Trophoblast cell (in vitro differentiated cells and primary cell): ENCODE measurements at regions not wholly inside any gene's neighbourhood (a gene's known extent, or its start where the extent isn't known, plus 50 kb on each side); places are given as distances from the start of the nearest gene placed in this dataset.

Source experiments
- DNase-seq, 2 donors: peaks; one replicate each; pipeline ENCODE4 v3.0.0-alpha.2; 2016
- H2AFZ ChIP-seq: 2 replicates; pipeline ENCODE4 v1.6.1; 2013; ENCODE audit warnings: low read length, moderate library complexity, mild to moderate bottlenecking; ENCODE audit not compliant: insufficient read depth, poor library complexity
- H2AK5ac ChIP-seq: 2 replicates; pipeline ENCODE4 v1.6.1; 2013; ENCODE audit warnings: mild to moderate bottlenecking, low read length
- H2BK120ac ChIP-seq: 2 replicates; pipeline ENCODE4 v1.6.1; 2013; ENCODE audit warnings: low read length, mild to moderate bottlenecking, moderate library complexity; ENCODE audit not compliant: insufficient read depth, poor library complexity
- H2BK12ac ChIP-seq: 2 replicates; pipeline ENCODE4 v1.6.1; 2013; ENCODE audit warnings: mild to moderate bottlenecking, low read length, moderate library complexity
- H2BK5ac ChIP-seq: 2 replicates; pipeline ENCODE4 v1.6.1; 2013; ENCODE audit warnings: low read length, low read depth, moderate library complexity, mild to moderate bottlenecking; ENCODE audit not compliant: poor library complexity
- H3K14ac ChIP-seq: 2 replicates; pipeline ENCODE4 v1.6.1; 2013; ENCODE audit warnings: mild to moderate bottlenecking, low read length
- H3K18ac ChIP-seq: 2 replicates; pipeline ENCODE4 v1.6.1; 2013; ENCODE audit warnings: mild to moderate bottlenecking, low read length
- H3K23ac ChIP-seq: 2 replicates; pipeline ENCODE4 v1.6.1; 2013; ENCODE audit warnings: low read length
- H3K27ac ChIP-seq: 2 replicates; pipeline ENCODE4 v1.5.1; 2013; ENCODE audit warnings: low read depth, mild to moderate bottlenecking, inconsistent platforms, low read length, moderate library complexity
- H3K27me3 ChIP-seq: 2 replicates; pipeline ENCODE4 v1.6.1; 2013; ENCODE audit warnings: inconsistent platforms, mild to moderate bottlenecking, low read length, moderate library complexity; ENCODE audit not compliant: insufficient read depth
- H3K36me3 ChIP-seq, 2 experiments: 1 replicate in 1 of 2; 2 replicates in 1 of 2; pipeline ENCODE4 v1.6.1; 2013; ENCODE audit warnings: low read length in 2 of 2, mild to moderate bottlenecking in 2 of 2, moderate library complexity in 1 of 2; ENCODE audit not compliant: insufficient read depth in 2 of 2, control insufficient read depth in 1 of 2
- H3K4ac ChIP-seq: 2 replicates; pipeline ENCODE4 v1.6.1; 2013; ENCODE audit warnings: low read depth, mild to moderate bottlenecking, low read length, moderate library complexity
- H3K4me1 ChIP-seq, 2 experiments: 1 replicate in 1 of 2; 2 replicates in 1 of 2; pipeline ENCODE4 v1.6.1; 2013; ENCODE audit warnings: low read length in 2 of 2, mild to moderate bottlenecking in 2 of 2, moderate library complexity in 1 of 2; ENCODE audit not compliant: insufficient read depth in 2 of 2, control insufficient read depth in 1 of 2
- H3K4me2 ChIP-seq: 2 replicates; pipeline ENCODE4 v1.6.1; 2013; ENCODE audit warnings: inconsistent platforms, mild to moderate bottlenecking, low read length, moderate library complexity
- H3K4me3 ChIP-seq: 2 replicates; pipeline ENCODE4 v1.5.1; 2013; ENCODE audit warnings: mild to moderate bottlenecking, low read depth, low read length, inconsistent platforms
- H3K79me1 ChIP-seq: one replicate; pipeline ENCODE4 v1.6.1; 2013; ENCODE audit warnings: low read length
- H3K79me2 ChIP-seq: 2 replicates; pipeline ENCODE4 v1.6.1; 2013; ENCODE audit warnings: low read length, mild to moderate bottlenecking; ENCODE audit not compliant: control insufficient read depth, insufficient read depth, poor library complexity
- H3K9ac ChIP-seq: 2 replicates; pipeline ENCODE4 v1.6.1; 2013; ENCODE audit warnings: mild to moderate bottlenecking, low read length
- H3K9me3 ChIP-seq: 2 replicates; pipeline ENCODE4 v1.6.1; 2013; ENCODE audit warnings: low read depth, mild to moderate bottlenecking, control low read depth, inconsistent platforms, low read length; ENCODE audit not compliant: insufficient read depth
- H4K12ac ChIP-seq: 2 replicates; pipeline ENCODE4 v1.6.1; 2013; ENCODE audit warnings: low read depth, mild to moderate bottlenecking, low read length, moderate library complexity
- H4K8ac ChIP-seq: 2 replicates; pipeline ENCODE4 v1.6.1; 2013; ENCODE audit warnings: low read depth, mild to moderate bottlenecking, low read length, moderate library complexity
- H4K91ac ChIP-seq: one replicate; pipeline ENCODE4 v1.6.1; 2013; ENCODE audit warnings: low read depth, mild to moderate bottlenecking, low read length, moderate library complexity
- WGBS: extraction: QIAGEN DNeasy Blood & Tissue Kit; methylation state at CpG from one replicate; pipeline ENCODE4 v1.1.7; 2013; ENCODE audit warnings: missing lambda C conversion rate; ENCODE audit not compliant: insufficient read length, insufficient coverage; ENCODE audit errors: extremely low coverage; 5-methylcytosine and 5-hydroxymethylcytosine counted together

- H2AK5ac ChIP-seq = no peak overlapping the region
- H3K9ac ChIP-seq = no peak overlapping the region
- no peaks in the 10 kb centered on the region for H3K36me3 ChIP-seq
- no peak overlapping the region for H3K18ac ChIP-seq
- DNase-seq = no peak
- no peak overlapping the region for H4K12ac ChIP-seq
- no peaks in the 10 kb centered on the region for H3K79me2 ChIP-seq
- H2BK5ac ChIP-seq = no peak overlapping the region
- H4K91ac ChIP-seq = no peak overlapping the region
- H3K4ac ChIP-seq = no peak overlapping the region
- no peak overlapping the region for H4K8ac ChIP-seq
- H3K27ac ChIP-seq = no peak overlapping the region
- H3K79me1 ChIP-seq = no peaks in the 10 kb centered on the region
- no peak overlapping the region for H2BK120ac ChIP-seq
- no peak overlapping the region for H3K4me3 ChIP-seq
- no peaks in the 10 kb centered on the region for H3K27me3 ChIP-seq
- no peak overlapping the region for H3K4me2 ChIP-seq
- H3K9me3 ChIP-seq = no peaks in the 10 kb centered on the region
- H3K23ac ChIP-seq = no peak overlapping the region
- H2AFZ ChIP-seq = no peak overlapping the region
- H3K14ac ChIP-seq = no peak overlapping the region
- no peak overlapping the region for H2BK12ac ChIP-seq
- WGBS = no CpG with 5 or more reads among the region's 3 CpGs
- H3K4me1 ChIP-seq = no peaks in the 10 kb centered on the region
Measured at GRCh38 chr7:49255054-49255453, 330.7 kb downstream of the CDC14C start.

- H2BK5ac ChIP-seq = no peak overlapping the region
- no peaks in the 10 kb centered on the region for H3K4me1 ChIP-seq
- H3K79me2 ChIP-seq = no peaks in the 10 kb centered on the region
- H2BK120ac ChIP-seq = no peak overlapping the region
- H3K4ac ChIP-seq = no peak overlapping the region
- H3K27ac ChIP-seq = no peak overlapping the region
- H3K4me3 ChIP-seq = no peak overlapping the region
- H3K4me2 ChIP-seq = no peak overlapping the region
- no peaks in the 10 kb centered on the region for H3K27me3 ChIP-seq
- no peak overlapping the region for H2BK12ac ChIP-seq
- no peaks in the 10 kb centered on the region for H3K36me3 ChIP-seq
- no peak overlapping the region for H2AFZ ChIP-seq
- no peak overlapping the region for H3K23ac ChIP-seq
- H4K91ac ChIP-seq = no peak overlapping the region
- WGBS = no CpG with 5 or more reads among the region's 2 CpGs
- no peak overlapping the region for H2AK5ac ChIP-seq
- no peaks in the 10 kb centered on the region for H3K79me1 ChIP-seq
- no peak overlapping the region for H3K18ac ChIP-seq
- H3K9ac ChIP-seq = no peak overlapping the region
- no peak for DNase-seq
- no peak overlapping the region for H4K8ac ChIP-seq
- H4K12ac ChIP-seq = no peak overlapping the region
- H3K9me3 ChIP-seq = no peaks in the 10 kb centered on the region
- H3K14ac ChIP-seq = no peak overlapping the region
Measured at GRCh38 chr7:49260538-49260937, 336.2 kb downstream of the CDC14C start.

GRCh38 chr7:49261928-49262327 lies 337.6 kb downstream of the CDC14C start:
- Histone ChIP-seq H3K4me1 (no peaks in the 10 kb centered on the region), H4K12ac (no peak overlapping the region), H4K8ac (no peak overlapping the region), H3K79me2 (no peaks in the 10 kb centered on the region), H2AFZ (no peak overlapping the region), H3K27me3 (no peaks in the 10 kb centered on the region), H2BK5ac (no peak overlapping the region), H3K4me2 (no peak overlapping the region), H3K27ac (no peak overlapping the region), H3K9ac (no peak overlapping the region), H3K4ac (no peak overlapping the region), H3K4me3 (no peak overlapping the region), H3K9me3 (no peaks in the 10 kb centered on the region), H3K23ac (no peak overlapping the region), H2BK120ac (no peak overlapping the region), H2BK12ac (no peak overlapping the region), H2AK5ac (no peak overlapping the region), H3K18ac (no peak overlapping the region), H4K91ac (no peak overlapping the region), H3K36me3 (no peaks in the 10 kb centered on the region), H3K79me1 (no peaks in the 10 kb centered on the region), H3K14ac (no peak overlapping the region)
- no CpG with 5 or more reads among the region's 6 CpGs for WGBS
- no peak for DNase-seq

- no peaks in the 10 kb centered on the region for H3K4me1 ChIP-seq
- H3K27ac ChIP-seq = no peak overlapping the region
- H3K4ac ChIP-seq = no peak overlapping the region
- no peak overlapping the region for H2AK5ac ChIP-seq
- H3K9ac ChIP-seq = peak overlapping the region; percentile 8
- H2BK120ac ChIP-seq = no peak overlapping the region
- H4K8ac ChIP-seq = no peak overlapping the region
- no peak overlapping the region for H3K4me3 ChIP-seq
- no peaks in the 10 kb centered on the region for H3K27me3 ChIP-seq
- no peak overlapping the region for H4K91ac ChIP-seq
- no CpG with 5 or more reads among the region's 3 CpGs for WGBS
- H2BK5ac ChIP-seq = no peak overlapping the region
- H2BK12ac ChIP-seq = no peak overlapping the region
- DNase-seq = no peak
- no peaks in the 10 kb centered on the region for H3K79me2 ChIP-seq
- H3K36me3 ChIP-seq = no peaks in the 10 kb centered on the region
- no peak overlapping the region for H3K4me2 ChIP-seq
- no peak overlapping the region for H3K23ac ChIP-seq
- H3K14ac ChIP-seq = no peak overlapping the region
- no peaks in the 10 kb centered on the region for H3K9me3 ChIP-seq
- H3K18ac ChIP-seq = no peak overlapping the region
- H2AFZ ChIP-seq = no peak overlapping the region
- H3K79me1 ChIP-seq = no peaks in the 10 kb centered on the region
- H4K12ac ChIP-seq = no peak overlapping the region
Measured at GRCh38 chr7:49264530-49264929, 340.2 kb downstream of the CDC14C start.
